ENCODE measurements at regions not wholly inside any gene's neighbourhood (a gene's known extent, or its start where the extent isn't known, plus 50 kb on each side); places are given as distances from the start of the nearest gene placed in this dataset.

DNA sequence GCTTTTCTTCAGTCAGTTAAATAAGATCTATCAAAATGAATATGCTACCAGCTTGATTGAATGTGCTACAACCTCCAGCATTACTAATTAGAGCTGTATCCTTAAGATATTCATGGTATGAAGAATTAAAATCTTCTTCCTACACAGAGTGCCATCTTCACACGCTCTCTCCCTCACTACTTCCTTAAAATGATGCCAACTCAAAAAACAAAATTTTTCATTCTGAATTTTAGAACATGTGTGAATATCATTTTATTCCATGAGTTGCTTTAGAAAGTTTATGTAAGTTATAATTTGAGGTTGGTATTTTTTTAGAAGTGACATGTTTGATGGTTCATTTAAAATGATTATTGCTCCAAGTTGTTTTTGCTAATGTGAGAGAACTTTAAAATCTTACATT lies 407.5 kb upstream of the CELF2 start:
- H3K4me3 ChIP-seq = no peak overlapping the region
- ChIA-PET CTCF (no interaction called here), POLR2A (no interaction called here)
- no peak overlapping the region for H3K4me2 ChIP-seq
- ATAC-seq (no peak), FAIRE-seq (no peak), DNase-seq (ENCODE audit: low read depth in 1 of 2, low spot score in 1 of 2) (no peak)
- no peak for TF ChIP-seq SREBF2 (IDR thresholded peaks at IDR 0.05)
- no peak for TF ChIP-seq NPAS2 (CRISPR knock-in tag; IDR thresholded peaks at IDR 0.05; ENCODE audit: borderline replicate concordance)
- no peak for TF ChIP-seq KDM1A (IDR thresholded peaks at IDR 0.05; ENCODE audit: low read depth)
- TF ChIP-seq ZFP36 (IDR thresholded peaks at IDR 0.05; ENCODE audit: borderline replicate concordance, partially characterized antibody) = no peak
- TF ChIP-seq CBX8 (IDR thresholded peaks at IDR 0.05) = no peak
- TF ChIP-seq NFE2L2 (conservative IDR thresholded peaks at IDR 0.05; ENCODE audit: low read length) = no peak
- no peak for TF ChIP-seq ZNF302 (CRISPR knock-in tag; IDR thresholded peaks at IDR 0.05)
- no peak for TF ChIP-seq GATA3 (IDR thresholded peaks at IDR 0.05; ENCODE audit: borderline replicate concordance)
- TF ChIP-seq HES2 (IDR thresholded peaks at IDR 0.05) = no peak
- no peak for TF ChIP-seq PBX3 (IDR thresholded peaks at IDR 0.05)
- TF ChIP-seq RAD21 (conservative IDR thresholded peaks at IDR 0.05 in 1 of 2, IDR thresholded peaks at IDR 0.05 in 1 of 2) = no peak
- TF ChIP-seq BHLHE40 (IDR thresholded peaks at IDR 0.05; ENCODE audit: low read depth, low read length) = no peak
- no peak for TF ChIP-seq FOSL2 (IDR thresholded peaks at IDR 0.05)
- TF ChIP-seq FOSL2 (CRISPR knock-in tag; IDR thresholded peaks at IDR 0.05) = no peak
- WGBS (ENCODE audit: missing lambda C conversion rate) = 2% methylated on average over 1 of the region's 1 CpG
- no peak overlapping the region for H3K27ac ChIP-seq
- H3K9me3 ChIP-seq = no peaks in the 10 kb centered on the region
- no peaks in the 10 kb centered on the region for H3K4me1 ChIP-seq

- CTCF ChIA-PET = interaction anchor here (1.2 kb wide), 1 partner anchor 11 kb away, joined by 3 read pairs; no protein-coding TSS in a partner anchor
- DNase-seq (ENCODE audit: low read depth in 1 of 2, low spot score in 1 of 2) = no peak
- H3K4me3 ChIP-seq = no peak overlapping the region
- no peak for ATAC-seq
- TF ChIP-seq REST (IDR thresholded peaks at IDR 0.05) (no peak), FOSL2 (IDR thresholded peaks at IDR 0.05) (no peak), FOSL2 (CRISPR knock-in tag; IDR thresholded peaks at IDR 0.05) (no peak), USF2 (IDR thresholded peaks at IDR 0.05) (no peak)
- no peak overlapping the region for H3K4me2 ChIP-seq
- H3K27ac ChIP-seq = no peak overlapping the region
- POLR2A ChIA-PET = no interaction called here
- FAIRE-seq = no peak
- no peaks in the 10 kb centered on the region for H3K4me1 ChIP-seq
- H3K9me3 ChIP-seq = no peaks in the 10 kb centered on the region
- 21% methylated on average over 3 of the region's 3 CpGs for WGBS (ENCODE audit: missing lambda C conversion rate)
Measured at GRCh38 chr10:10612151-10612550, 405.5 kb upstream of the CELF2 start.

- Histone ChIP-seq H3K4me3 (no peak overlapping the region), H3K4me2 (no peak overlapping the region), H3K9me3 (no peaks in the 10 kb centered on the region), H3K4me1 (no peaks in the 10 kb centered on the region), H3K27ac (no peak overlapping the region)
- ATAC-seq (no peak), DNase-seq (ENCODE audit: low read depth in 1 of 2, low spot score in 1 of 2) (no peak), FAIRE-seq (no peak)
- ChIA-PET CTCF (no interaction called here), POLR2A (no interaction called here)
- TF ChIP-seq HEYL (CRISPR knock-in tag; IDR thresholded peaks at IDR 0.05) (no peak), TFCP2L1 (CRISPR knock-in tag; IDR thresholded peaks at IDR 0.05) (no peak)
- under 1% methylated on average over 3 of the region's 3 CpGs for WGBS (ENCODE audit: missing lambda C conversion rate)
Measured at GRCh38 chr10:10613656-10614244, 403.9 kb upstream of the CELF2 start.
